GM21423 (cell line): ENCODE measurements at regions not wholly inside any gene's neighbourhood (a gene's known extent, or its start where the extent isn't known, plus 50 kb on each side); places are given as distances from the start of the nearest gene placed in this dataset.

Experiments used
- ATAC-seq: cut with Tn5 transposase; IDR thresholded peaks from one replicate; pipeline ENCODE4 v1.9.1; 2021; ENCODE audit warnings: mild to moderate bottlenecking, moderate library complexity; ENCODE audit not compliant: unreplicated experiment

DNA sequence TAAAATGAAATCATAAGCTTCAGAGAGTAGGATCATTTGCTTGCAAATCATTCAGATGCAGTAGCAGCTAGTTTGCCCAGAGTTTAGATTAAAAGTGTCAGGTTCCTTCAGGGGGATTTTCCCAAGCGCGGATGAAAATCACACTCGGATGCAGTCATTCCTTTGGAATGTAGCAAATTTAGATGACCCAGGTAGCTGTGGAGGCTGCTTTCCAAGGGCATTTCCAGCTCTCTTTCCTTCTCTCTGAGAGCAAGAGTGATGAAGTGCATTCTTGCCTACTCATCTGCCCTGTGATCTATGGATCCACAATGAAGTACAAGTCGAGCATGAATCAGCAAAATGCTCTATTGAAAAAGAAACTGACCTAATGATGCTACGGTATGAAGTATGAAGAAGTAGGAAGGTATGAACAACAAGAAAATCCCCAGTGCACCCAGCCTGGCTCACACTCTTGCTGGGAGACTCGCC lies 200.2 kb downstream of the PLK2 start:
- no peak for ATAC-seq

DNA sequence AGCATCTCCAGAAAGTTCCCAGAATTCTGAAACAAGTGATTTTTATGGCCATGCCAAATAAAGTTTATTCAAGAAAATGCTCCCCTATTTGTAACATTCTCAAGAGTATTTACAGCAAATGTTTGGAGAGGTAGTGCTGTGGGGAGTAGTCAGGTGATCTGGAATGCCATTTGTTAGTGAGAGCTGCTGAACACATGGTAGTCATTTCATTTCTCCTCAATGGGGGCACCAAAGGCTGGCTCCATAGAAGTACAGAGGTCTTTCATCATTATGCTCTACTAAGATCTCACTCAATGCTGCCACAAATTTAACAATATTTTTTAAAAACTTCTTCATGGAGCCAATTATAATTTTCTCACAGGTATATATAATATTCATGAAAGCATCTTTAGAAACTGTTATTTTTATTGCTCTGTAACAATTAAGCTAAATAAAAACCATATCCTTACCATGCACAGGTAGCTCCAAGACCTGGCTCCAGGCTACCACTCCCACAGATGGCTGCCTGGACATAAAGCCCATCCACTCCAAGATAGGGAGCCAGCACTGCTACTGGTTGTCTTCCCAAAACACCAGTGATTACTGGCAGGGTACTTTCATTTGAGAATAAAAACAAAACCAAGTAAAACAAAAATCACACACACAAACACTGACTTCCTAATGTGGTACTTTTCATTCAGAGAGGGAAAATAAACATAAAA lies 200.8 kb downstream of the PLK2 start:
- no peak for ATAC-seq

DNA sequence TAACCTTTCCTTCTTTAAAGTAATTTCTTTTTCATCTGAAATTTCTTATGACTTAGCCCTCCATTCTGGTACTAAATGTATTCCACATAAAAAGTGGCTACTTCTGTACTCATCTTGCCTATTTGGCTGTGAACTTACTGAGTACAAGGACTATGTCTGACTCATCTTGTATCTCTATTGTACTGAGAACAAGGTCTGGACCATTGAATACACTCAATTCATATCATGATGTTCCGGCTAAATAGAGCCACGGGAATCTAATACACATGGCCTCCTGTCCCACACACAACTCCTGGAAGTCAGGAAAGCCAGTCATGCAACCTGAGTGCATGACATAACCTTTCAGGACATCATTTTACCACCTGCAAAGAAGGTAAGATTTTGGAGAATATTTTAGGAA lies 203.9 kb downstream of the PLK2 start:
- ATAC-seq, result no peak

DNA sequence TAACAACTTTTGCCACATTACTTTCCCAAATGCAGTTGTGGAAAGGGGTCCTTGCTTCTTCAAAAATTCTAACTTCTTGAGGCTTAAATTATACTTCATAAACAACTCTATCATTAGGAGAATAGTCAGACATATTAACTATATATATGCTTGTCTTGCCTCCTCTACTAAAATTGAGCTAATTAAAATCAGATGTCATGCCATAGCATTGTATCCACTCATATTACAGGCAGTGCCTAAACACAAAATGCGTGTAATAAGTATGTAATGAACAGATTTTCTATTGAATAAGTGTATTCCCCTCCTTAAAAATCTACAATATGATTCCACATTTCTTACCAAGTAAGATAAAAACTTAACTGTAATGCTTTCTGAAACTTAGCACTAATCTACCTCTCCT lies 204.5 kb downstream of the PLK2 start:
- no peak for ATAC-seq

DNA sequence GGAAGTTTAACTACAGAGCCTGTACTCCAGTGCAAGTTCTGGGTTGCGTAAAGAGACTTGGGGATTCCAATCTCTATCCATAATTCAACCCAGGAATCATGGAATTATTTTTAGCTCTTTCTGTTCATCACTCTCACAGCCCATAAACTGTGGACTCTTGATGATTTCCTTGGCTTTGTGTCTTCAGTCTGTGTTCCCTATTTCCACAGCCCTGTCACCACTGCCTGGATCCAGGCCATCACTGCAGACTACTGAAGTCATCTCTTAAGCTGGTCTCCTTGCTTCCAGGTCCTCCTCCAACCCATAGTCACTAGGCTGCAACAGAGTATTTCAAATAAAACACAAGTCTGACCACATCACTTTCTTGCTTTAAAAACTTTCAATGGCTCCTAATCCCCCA lies 211.7 kb downstream of the PLK2 start:
- ATAC-seq, result no peak

DNA sequence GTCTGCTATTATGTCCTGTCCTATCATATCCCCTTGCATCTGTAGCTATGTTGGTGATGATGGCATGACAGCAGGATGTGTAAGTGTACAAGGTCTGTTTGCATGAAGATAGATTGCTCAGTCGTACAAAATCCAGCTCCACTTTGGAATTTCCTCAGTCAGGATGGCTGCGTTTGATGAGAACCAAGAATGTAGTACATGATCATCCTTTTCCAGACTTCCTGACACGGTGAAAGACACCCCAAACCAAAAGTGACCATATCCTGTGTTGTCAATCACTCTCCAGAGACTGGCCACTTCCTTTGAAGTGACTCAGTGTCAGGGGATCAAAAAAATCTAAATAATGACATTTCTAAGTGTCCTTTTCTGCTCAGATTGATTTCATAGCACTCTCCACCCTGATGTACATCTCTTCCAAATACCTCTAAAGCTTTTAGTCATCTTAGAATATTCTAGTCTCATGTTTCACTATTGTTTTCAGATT lies 213.4 kb downstream of the PLK2 start:
- no peak for ATAC-seq

DNA sequence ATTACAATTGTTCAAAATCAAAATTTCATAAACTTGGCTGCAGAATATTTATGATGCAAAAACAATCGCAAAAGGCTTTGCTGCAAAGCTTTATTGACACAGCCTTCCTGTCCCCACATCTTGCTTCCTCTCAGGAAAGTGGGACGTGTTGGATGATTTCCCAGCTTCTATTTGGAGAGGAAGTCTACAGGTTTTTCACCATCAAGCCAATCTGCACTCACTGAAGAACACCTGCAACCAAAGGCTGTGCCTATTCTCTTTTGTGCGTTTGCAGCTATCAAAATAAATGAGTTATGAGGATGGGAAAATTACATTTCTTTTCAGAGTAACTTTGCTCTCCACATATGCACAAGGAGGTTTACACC lies 214.4 kb downstream of the PLK2 start:
- no peak for ATAC-seq

DNA sequence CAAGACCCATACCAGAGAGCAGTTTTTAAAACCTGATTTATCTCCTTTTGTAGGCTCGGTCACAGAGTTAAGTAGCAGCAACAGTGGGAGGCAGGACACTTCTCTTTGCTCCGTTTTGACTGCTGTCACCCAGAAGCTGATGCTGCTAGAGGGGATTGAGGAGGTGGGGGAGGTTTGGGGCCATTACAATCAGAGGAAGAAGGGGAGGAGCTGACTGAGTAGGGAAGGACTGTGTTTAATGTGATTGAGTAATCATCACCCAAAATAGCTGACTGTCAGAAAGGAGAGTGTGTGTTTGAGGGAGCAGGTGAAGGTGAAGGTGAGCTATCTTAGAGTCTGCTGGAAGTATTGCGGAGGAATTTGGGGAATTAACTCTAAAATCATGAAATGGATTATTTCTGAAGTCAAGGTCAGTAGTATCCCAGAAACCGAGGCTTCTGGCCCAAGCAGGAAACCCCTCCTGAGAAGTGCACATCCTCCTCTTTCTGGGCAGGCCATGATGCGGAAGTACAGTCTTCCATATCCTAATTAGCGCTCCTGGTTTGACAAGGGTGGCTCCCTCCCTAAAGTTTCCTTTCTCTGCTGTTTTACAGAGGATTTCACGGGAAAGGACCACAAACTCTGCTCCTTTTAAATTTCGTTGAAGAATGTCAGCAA lies 214.9 kb downstream of the PLK2 start:
- no peak for ATAC-seq

DNA sequence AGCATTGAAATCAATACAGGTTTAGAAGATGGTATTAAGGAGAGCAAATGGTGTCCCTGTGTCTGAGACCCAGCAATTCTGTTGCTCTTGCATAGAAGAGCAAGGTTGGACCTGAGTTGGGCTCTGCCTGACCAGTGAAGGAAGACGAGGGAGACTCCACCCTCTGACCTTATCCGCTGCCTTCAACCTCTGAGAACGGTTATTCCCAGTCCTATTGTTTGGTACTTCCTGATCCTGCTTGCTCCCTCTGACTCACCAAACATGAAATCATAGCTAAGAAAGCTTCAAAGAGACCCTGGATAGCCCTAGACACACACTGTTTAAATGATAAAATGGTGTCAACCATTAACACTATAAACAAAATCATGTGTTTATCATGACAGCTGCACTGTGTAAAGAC lies 218.5 kb downstream of the PLK2 start:
- no peak for ATAC-seq

DNA sequence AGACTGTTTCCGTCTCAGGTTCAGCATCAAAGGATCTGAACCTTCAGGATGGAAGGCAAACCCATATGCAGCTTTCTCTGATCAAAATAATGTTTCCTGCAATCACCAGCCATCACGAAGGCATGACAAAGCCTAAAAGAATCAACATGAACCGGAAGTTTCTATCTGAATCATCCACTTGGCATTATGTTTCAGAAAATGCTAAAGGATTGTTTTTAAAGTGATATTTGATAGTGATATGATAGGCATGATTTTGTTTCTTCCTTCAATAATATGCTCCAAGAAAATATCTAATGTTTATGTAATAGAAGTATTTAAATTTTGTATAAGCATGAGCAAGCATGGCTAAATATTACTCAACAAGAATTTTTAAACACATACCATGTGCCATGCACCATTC lies 219.6 kb downstream of the PLK2 start:
- ATAC-seq, result no peak

DNA sequence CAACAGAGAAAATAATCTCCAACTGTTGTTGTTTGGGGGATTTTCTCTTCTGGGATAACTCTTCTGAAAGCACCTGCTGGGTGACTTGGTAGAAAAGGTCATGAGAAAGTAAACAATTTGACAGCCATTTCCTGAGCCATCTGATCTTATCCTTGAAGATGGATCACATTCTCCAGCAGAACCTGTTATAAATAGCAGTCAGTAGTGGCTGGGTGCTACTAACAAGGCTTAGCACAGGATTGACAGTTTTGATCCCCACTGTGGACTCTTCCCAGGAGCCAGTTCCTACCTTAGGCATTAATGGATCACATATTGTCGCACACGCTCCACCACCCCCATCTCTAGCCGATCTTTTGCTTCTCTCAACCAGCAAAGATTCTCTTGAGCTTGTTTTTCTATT lies 220.2 kb downstream of the PLK2 start:
- no peak for ATAC-seq

DNA sequence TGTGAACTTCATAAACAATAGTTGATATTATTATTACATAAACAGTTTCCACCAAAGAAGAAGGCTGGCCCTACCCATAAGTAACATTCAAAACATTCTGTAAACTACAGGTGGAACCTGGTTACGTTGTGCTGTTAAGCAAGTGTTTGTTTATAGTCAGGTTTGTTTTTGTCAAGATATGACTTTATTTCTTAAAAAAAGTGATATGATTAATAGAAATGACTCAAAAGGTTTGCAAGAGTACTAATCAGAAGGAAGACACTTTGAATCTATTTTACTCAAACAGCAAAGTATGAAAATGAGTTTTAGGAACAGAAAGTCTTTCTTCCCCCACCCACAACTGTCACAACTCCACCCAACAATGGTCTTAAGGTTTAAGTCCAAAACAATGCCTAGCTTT lies 220.8 kb downstream of the PLK2 start:
- no peak for ATAC-seq

DNA sequence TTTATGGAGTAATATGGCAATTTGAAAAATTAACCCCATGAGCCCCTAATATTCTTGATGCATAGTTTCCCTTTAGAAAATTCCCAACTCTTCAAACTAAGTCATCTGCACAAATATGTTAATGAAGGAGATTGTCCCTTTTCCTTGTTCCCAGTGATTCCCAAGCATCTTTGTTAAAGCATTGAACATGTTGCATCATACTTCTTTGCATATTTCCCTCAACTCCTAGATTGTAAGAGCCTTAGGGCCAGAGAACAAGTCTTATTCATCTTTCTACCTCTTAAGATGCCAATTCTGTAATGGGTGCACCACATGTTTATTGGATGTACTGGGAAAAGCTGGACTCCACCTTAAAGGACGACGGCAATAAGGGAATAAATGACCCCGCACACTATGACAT lies 223.4 kb downstream of the PLK2 start:
- ATAC-seq, result no peak

DNA sequence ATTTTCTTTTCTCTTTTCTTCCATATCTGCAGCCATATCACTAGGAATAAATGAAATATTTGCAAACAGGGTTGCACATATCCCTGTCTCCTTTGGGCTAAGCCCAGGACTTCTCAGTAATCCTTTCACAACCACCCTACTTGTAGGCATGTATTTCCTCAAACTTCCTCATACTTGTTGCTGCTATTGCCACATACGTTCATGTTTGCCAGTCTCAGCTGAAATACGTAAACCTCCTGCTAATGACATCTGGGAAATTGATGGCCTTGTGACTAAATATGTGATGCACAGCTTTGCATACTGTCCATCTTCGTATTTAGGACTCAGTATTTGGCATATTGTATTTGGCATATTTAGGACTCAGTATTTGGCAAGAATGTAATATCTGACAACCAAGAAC lies 224.6 kb downstream of the PLK2 start:
- ATAC-seq, result no peak

DNA sequence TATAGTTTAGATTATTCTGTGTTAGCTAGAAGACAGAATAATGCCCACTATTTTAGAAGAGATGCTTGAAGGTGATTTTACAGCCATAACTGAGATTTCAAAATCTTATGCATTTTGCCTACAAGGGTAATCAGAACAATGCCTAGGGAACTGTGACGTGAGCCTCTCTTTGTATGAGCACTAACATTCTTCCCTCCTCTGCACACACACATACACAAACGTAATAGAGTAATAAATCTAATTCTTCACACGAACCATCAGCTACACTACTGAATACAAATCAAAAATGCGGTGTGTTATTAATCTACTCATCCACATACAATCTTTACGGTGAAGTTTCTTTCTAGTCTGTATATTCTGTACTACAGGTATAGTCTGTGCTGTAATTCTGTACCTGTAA lies 227.8 kb downstream of the PLK2 start:
- ATAC-seq, result no peak

DNA sequence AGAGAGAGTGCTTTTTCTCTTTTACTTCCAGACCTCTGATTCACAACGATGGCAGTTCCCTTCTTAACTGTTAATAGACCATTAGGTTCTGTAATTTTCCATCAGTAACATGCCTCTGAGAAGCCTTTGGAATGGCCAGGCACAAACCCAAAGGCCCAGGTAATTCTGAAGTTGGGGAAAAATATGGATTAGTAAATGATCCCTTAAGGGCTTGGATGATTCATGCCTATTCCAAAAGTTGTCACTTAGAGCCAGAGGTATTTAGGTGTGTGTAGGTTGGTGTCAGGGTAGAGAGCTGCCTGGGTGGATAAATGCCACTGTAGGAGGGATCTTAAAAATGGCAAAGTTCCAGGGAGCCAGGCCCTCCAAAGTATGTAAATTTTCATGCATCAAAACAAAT lies 228.8 kb downstream of the PLK2 start:
- no peak for ATAC-seq

DNA sequence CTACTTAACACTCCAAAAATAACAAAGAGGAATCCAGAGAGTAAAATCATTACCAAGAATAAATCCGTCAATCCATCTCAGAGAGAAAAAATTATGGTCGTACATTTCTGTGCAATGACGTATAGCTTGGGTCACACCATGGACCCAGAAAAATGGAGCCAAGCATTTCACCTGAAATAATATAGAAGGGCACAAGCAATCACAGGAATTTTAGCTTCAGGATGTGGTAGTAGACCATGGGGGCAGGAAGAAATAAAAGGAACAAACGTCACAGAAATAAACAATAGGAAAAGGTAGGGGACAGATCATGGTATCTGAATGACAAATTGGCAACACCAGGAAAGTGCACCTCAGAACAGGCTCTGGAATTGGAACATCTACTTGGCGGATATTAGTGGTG lies 231.0 kb downstream of the PLK2 start:
- ATAC-seq, result no peak

DNA sequence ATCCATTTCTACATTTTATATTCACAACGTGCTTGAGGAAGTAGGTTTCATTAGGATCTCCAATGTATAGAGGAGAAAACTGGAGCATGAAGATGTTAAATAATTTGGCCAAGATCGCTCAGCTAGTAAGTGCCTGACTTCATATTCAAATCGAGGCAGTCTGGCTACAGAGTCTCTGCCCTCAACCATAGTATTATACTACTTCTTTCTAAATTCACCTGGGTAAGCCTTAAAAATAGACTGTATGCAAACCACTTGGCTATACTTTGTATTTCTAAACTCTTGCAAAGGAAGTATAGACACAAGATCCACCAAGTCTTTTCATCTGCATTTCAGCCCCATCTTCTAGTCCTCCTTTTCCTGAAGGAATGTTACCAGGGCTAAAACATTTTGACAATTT lies 232.0 kb downstream of the PLK2 start:
- no peak for ATAC-seq

DNA sequence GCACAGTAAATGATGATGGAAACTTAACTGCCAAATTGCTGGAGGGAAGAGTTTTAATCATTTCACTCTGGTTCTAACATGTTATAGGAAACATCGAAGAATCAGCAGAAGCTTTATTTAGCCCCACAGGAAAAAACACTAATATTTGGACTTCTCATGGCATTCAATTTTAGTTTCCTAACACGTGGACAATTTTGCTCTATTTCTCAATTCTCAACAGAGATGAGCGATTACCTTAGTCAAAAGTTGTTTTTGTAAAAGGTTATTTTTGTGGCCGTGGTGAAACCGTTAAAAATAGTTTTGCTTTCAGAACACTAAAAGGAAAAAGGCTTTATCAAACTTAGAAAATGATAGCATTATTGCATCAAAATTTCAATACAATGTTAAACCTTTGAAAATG lies 235.2 kb downstream of the PLK2 start:
- no peak for ATAC-seq

DNA sequence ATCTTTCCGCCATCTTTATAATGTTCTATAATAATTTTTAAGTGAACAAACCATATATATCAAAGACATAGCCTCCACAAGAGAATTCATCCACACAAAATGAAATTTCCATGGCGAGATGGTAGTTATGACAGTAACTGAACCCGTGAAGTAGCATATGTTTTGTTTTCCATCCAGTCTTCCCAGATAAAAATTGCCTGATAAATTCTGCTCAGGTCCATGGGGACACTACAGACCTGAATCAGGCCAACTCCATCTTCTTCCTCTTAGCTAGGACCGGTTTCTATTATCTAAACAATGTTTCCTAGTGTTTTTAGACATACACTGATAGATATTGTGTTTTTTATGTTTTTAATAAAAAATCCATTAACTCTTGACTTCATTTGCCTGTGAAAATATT lies 235.7 kb downstream of the PLK2 start:
- ATAC-seq, result no peak

DNA sequence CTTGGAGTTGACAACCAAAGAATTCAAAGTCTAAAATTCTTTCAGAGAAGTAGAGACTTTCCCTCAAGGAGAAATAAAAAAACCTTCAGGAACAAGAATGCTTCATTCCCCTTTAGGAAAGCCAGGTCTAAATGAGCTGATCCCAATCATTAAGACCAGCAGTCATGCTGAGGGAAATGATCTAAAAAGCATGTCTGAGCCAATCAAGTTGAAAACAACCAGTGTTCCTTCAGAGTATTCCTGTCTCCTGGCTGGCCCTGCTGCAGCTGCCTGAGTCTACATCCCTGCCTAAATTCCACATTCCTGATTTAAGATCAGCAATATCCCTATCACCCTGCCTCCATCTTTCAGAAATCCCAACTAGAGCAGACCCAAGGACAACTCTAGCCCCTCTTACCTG lies 244.5 kb downstream of the PLK2 start:
- no peak for ATAC-seq

DNA sequence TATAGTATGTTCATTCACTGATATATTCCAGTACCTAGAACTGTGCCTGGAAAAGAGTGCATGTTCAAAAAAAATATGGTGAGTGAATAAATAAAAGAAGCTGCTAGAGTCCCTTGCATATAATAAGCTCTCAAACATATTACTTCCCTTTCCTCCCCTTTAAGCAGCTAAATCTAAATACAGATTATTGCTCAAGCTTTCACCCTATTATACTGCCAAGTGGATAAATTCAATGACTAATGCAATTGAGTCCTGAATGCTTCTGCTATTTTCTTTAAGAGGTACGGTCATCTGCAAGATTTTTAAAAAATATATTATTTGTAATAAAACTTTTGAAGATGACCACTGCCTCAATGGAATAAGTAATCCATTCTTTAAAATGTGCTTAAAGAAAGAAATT lies 248.4 kb downstream of the PLK2 start:
- ATAC-seq, result no peak

DNA sequence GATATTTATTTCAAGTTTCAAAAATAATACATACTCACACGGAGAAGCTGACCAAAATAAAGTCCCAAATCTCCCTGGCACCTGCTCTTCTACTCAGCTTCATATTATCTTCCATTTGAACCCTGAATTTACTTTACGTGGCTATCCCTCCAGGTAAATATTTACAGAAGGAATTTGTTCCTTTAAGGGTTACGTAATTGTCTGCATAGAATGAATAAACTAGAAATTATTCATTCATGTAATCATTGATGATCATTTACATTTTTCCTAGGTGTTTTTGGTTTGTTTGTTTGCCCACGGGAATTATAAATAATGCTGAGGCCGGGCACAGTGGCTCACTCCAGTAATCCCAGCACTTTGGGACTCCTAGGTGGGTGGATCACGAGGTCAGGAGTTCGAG lies 251.2 kb downstream of the PLK2 start:
- no peak for ATAC-seq
